NB4 (cell line): ENCODE measurements at regions not wholly inside any gene's neighbourhood (a gene's known extent, or its start where the extent isn't known, plus 50 kb on each side); places are given as distances from the start of the nearest gene placed in this dataset.

Source experiments
- DNase-seq: peaks from one replicate; pipeline ENCODE4 v3.0.0; 2010; ENCODE audit warnings: low read depth
- H3K4me3 ChIP-seq: one replicate; pipeline ENCODE4 v1.5.1; 2011; ENCODE audit warnings: mild to moderate bottlenecking, low read depth, low read length, moderate library complexity
- CTCF ChIP-seq: IDR thresholded peaks from one replicate; pipeline ENCODE4 v1.5.1; 2012; ENCODE audit warnings: low read depth, low read length
- MAX ChIP-seq: IDR thresholded peaks from 2 replicates; pipeline ENCODE4 v1.6.1; 2011; ENCODE audit warnings: low read depth, low read length
- MYC ChIP-seq: IDR thresholded peaks from 2 replicates; pipeline ENCODE4 v1.6.1; 2011; ENCODE audit warnings: low read depth, low read length
- POLR2A ChIP-seq: IDR thresholded peaks from 2 replicates; pipeline ENCODE4 v1.6.1; 2011; ENCODE audit warnings: mild to moderate bottlenecking; ENCODE audit not compliant: insufficient read length; ENCODE audit errors: extremely low read depth

- DNase-seq: no peak
- H3K4me3 ChIP-seq: no peak overlapping the region
- TF ChIP-seq MYC (no peak), CTCF (no peak), POLR2A (no peak), MAX (no peak)
These were observed 259.4 kb upstream of the SORCS1 start for GRCh38 chr10:107423903-107424302.

GRCh38 chr10:107422681-107423080 lies 258.2 kb upstream of the SORCS1 start:
- no peak for DNase-seq
- TF ChIP-seq POLR2A: no peak
- no peak for TF ChIP-seq MYC
- TF ChIP-seq MAX: no peak
- TF ChIP-seq CTCF: no peak
- no peak overlapping the region for H3K4me3 ChIP-seq

- no peak overlapping the region for H3K4me3 ChIP-seq
- TF ChIP-seq CTCF (no peak), POLR2A (no peak), MYC (no peak), MAX (no peak)
- DNase-seq: no peak
These were observed 255.7 kb upstream of the SORCS1 start for GRCh38 chr10:107420196-107420595.

GRCh38 chr10:107418085-107418806 lies 253.7 kb upstream of the SORCS1 start:
- TF ChIP-seq POLR2A: no peak
- no peak for TF ChIP-seq MAX
- TF ChIP-seq CTCF: no peak
- H3K4me3 ChIP-seq: no peak overlapping the region
- DNase-seq: no peak

- TF ChIP-seq MAX (no peak), CTCF (no peak), POLR2A (no peak), MYC (no peak)
- DNase-seq: no peak
- no peak overlapping the region for H3K4me3 ChIP-seq
These were observed 252.9 kb upstream of the SORCS1 start for GRCh38 chr10:107417446-107417845.

GRCh38 chr10:107415446-107415845 lies 250.9 kb upstream of the SORCS1 start:
- TF ChIP-seq MYC: no peak
- TF ChIP-seq POLR2A: no peak
- no peak for DNase-seq

More at GRCh38 chr10:107415446-107415845, 250.9 kb upstream of the SORCS1 start:
- H3K4me3 ChIP-seq: no peak overlapping the region
